Thymus (tissue), 11 donors: ENCODE measurements at regions not wholly inside any gene's neighbourhood (a gene's known extent, or its start where the extent isn't known, plus 50 kb on each side); places are given as distances from the start of the nearest gene placed in this dataset.

Experiments
- DNase-seq, 9 donors: peaks; one replicate each; pipeline ENCODE4 v3.0.0-alpha.2; 2013; ENCODE audit warnings: low spot score in 9 of 9, low read depth in 6 of 9, missing footprints in 1 of 9
- H3K27ac ChIP-seq, 2 donors: one replicate each; pipeline ENCODE4 v1.5.1; 2013; ENCODE audit warnings: control low read depth in 1 of 2, low read depth in 1 of 2, low read length in 1 of 2, mild to moderate bottlenecking in 1 of 2, moderate library complexity in 1 of 2
- H3K27me3 ChIP-seq, 2 donors: one replicate each; pipeline ENCODE4 v1.5.1; 2013; ENCODE audit warnings: low read length in 1 of 2; ENCODE audit not compliant: control insufficient read depth in 2 of 2, insufficient read depth in 1 of 2
- H3K36me3 ChIP-seq, 2 donors: one replicate each; pipeline ENCODE4 v1.5.1; 2013; ENCODE audit warnings: low read length in 1 of 2, mild to moderate bottlenecking in 1 of 2, moderate library complexity in 1 of 2; ENCODE audit not compliant: control insufficient read depth in 2 of 2, insufficient read depth in 2 of 2
- H3K4me1 ChIP-seq, 2 donors: one replicate each; pipeline ENCODE4 v1.5.1; 2013; ENCODE audit warnings: low read length in 2 of 2; ENCODE audit not compliant: control insufficient read depth in 2 of 2, insufficient read depth in 2 of 2
- H3K4me3 ChIP-seq, 2 donors: one replicate each; pipeline ENCODE4 v1.5.1; 2013; ENCODE audit warnings: low read length in 2 of 2, control low read depth in 1 of 2, mild to moderate bottlenecking in 1 of 2
- H3K9me3 ChIP-seq, 2 donors: one replicate each; pipeline ENCODE4 v1.5.1; 2013; ENCODE audit warnings: low read length in 1 of 2, mild to moderate bottlenecking in 1 of 2; ENCODE audit not compliant: control insufficient read depth in 2 of 2, insufficient read depth in 1 of 2
- WGBS: extraction: QIAGEN DNeasy Blood & Tissue Kit; methylation state at CpG from one replicate; pipeline ENCODE4 v1.1.7; 2013; 5-methylcytosine and 5-hydroxymethylcytosine counted together
- donor health status: healthy.

GRCh38 chr4:14059006-14059405 lies 431.5 kb upstream of the BOD1L1 start:
- Histone ChIP-seq H3K27me3 (no peaks in the 10 kb centered on the region), H3K4me1 (no peaks in the 10 kb centered on the region), H3K27ac (no peak overlapping the region), H3K4me3 (no peak overlapping the region), H3K36me3 (no peaks in the 10 kb centered on the region), H3K9me3 (no peaks in the 10 kb centered on the region)
- DNase-seq, result no peak
- 72% methylated on average over 4 of the region's 4 CpGs for WGBS

DNA sequence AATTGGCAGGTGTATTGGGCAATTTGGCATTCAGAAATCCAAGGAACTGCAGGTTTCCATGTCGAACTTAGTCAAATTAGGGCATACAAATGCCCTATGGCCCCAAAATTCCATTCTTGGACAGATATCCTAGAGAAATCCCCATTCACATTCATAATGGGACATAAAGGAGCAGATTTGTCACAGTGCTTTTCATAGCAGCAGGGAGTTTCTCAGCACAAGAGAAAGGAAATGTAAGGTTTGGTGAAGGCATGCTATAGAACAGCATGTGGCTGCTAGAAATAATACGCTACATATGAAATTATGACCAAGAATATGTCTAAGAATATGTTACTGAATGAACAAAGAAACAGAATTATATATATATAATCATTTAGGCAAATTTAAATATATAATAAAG lies 437.5 kb upstream of the BOD1L1 start:
- WGBS, result 96% methylated on average over 2 of the region's 2 CpGs
- H3K4me3 ChIP-seq, result no peak overlapping the region
- no peaks in the 10 kb centered on the region for H3K36me3 ChIP-seq
- no peak overlapping the region for H3K27ac ChIP-seq
- no peaks in the 10 kb centered on the region for H3K27me3 ChIP-seq
- H3K9me3 ChIP-seq, result no peaks in the 10 kb centered on the region
- no peaks in the 10 kb centered on the region for H3K4me1 ChIP-seq
- no peak for DNase-seq

DNA sequence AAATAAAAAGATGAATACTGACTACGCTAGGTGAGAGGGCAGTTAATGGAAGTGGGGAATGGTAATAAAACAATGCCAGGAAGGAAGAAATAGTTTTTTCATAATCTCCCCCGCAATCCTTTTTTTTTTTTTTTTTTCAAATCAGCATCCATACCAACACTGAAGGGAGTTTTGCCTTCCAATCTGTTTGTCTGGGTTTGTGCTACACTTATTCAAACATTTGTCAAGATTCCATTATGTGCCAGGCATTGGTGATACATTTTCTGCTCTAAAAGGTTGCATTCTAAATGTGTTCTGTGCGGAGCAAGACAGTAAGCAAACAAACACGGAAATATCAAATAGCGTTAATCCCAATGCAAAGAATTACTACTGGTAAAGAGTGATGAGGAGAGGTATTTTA lies 437.9 kb upstream of the BOD1L1 start:
- Histone ChIP-seq H3K9me3 (no peaks in the 10 kb centered on the region), H3K27ac (no peak overlapping the region), H3K4me1 (no peaks in the 10 kb centered on the region), H3K27me3 (no peaks in the 10 kb centered on the region), H3K4me3 (no peak overlapping the region), H3K36me3 (no peaks in the 10 kb centered on the region)
- DNase-seq, result no peak
- 96% methylated on average over 5 of the region's 5 CpGs for WGBS

DNA sequence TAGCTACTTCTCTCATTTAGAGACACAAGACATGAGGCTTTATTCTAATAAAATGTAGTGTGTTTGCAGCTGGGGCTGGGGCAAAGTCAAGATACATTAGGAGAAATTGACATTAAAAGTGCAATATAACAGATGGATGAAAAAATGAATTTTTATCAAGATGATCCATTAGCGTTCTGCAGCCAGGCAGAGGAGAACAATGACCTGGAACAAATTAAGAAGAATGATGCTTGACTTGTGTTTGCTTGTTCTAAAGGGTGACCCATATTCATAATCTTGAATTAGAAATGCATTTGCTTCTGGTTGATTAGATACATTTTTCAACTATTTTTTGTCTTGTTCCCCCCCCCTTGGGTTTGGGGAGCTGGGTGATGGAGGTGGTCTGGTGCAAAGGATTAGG lies 439.5 kb upstream of the BOD1L1 start:
- Histone ChIP-seq H3K27me3 (no peaks in the 10 kb centered on the region), H3K36me3 (no peaks in the 10 kb centered on the region), H3K9me3 (no peaks in the 10 kb centered on the region), H3K27ac (no peak overlapping the region), H3K4me3 (no peak overlapping the region), H3K4me1 (no peaks in the 10 kb centered on the region)
- DNase-seq, result no peak
- 95% methylated on average over 1 of the region's 1 CpG for WGBS

DNA sequence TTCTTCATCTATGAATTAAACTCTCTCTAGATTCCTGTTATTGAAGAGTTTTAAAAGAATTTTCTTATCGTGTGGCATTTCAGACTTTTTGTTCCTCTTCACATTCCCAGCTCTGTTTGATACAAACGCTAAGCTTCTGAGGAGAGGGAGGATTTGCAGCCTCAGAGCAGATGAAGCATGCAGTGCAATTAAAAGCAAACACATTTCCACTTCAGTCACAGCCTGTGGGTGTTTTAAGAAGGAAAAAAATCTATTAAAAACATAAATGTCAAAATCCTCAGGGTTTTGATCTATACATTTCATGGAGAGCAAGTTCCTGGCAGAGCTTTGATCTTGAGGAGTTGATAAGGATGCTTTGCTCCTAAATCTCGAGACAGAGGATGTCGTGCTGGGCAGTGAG lies 442.4 kb upstream of the BOD1L1 start:
- no peak for DNase-seq

GRCh38 chr4:14070289-14070880 lies 442.9 kb upstream of the BOD1L1 start:
- no peak overlapping the region for H3K27ac ChIP-seq
- H3K9me3 ChIP-seq, result no peaks in the 10 kb centered on the region
- H3K4me3 ChIP-seq, result no peak overlapping the region
- no peaks in the 10 kb centered on the region for H3K36me3 ChIP-seq
- DNase-seq, result no peak
- H3K27me3 ChIP-seq, result no peaks in the 10 kb centered on the region
- no peaks in the 10 kb centered on the region for H3K4me1 ChIP-seq
- 90% methylated on average over 5 of the region's 5 CpGs for WGBS

More for the DNA sequence above, 442.4 kb upstream of the BOD1L1 start:
- WGBS, result 88% methylated on average over 4 of the region's 4 CpGs
- H3K4me3 ChIP-seq, result no peak overlapping the region
- H3K4me1 ChIP-seq, result no peaks in the 10 kb centered on the region
- no peaks in the 10 kb centered on the region for H3K9me3 ChIP-seq
- H3K36me3 ChIP-seq, result no peaks in the 10 kb centered on the region
- no peak overlapping the region for H3K27ac ChIP-seq
- no peaks in the 10 kb centered on the region for H3K27me3 ChIP-seq

DNA sequence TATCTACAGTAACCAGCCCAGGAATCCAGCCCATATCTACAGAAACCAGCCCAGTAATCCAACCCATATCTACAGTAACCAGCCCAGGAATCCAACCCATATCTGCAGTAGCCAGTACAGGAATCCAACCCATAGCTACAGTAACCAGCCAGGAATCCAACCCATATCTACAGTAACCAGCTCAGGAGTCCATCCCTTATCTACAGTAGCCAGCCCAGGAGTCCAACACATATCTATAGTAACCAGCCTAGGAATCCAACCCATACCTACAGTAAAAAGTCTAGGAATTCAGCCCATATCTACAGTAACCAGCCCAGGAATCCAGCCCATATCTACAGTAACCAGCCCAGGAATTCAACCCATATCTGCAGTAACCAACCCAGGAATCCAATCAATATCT lies 445.0 kb upstream of the BOD1L1 start:
- no peaks in the 10 kb centered on the region for H3K27me3 ChIP-seq
- no peak overlapping the region for H3K4me3 ChIP-seq
- DNase-seq, result no peak
- no peaks in the 10 kb centered on the region for H3K36me3 ChIP-seq
- no peaks in the 10 kb centered on the region for H3K9me3 ChIP-seq
- no peak overlapping the region for H3K27ac ChIP-seq
- no peaks in the 10 kb centered on the region for H3K4me1 ChIP-seq

GRCh38 chr4:14076776-14077175 lies 449.3 kb upstream of the BOD1L1 start:
- no peak overlapping the region for H3K27ac ChIP-seq
- no peak for DNase-seq
- H3K9me3 ChIP-seq, result no peaks in the 10 kb centered on the region
- H3K27me3 ChIP-seq, result no peaks in the 10 kb centered on the region
- WGBS, result 83% methylated on average over 3 of the region's 3 CpGs
- no peak overlapping the region for H3K4me3 ChIP-seq
- H3K36me3 ChIP-seq, result no peaks in the 10 kb centered on the region
- H3K4me1 ChIP-seq, result no peaks in the 10 kb centered on the region

- no peaks in the 10 kb centered on the region for H3K4me1 ChIP-seq
- H3K9me3 ChIP-seq, result no peaks in the 10 kb centered on the region
- H3K4me3 ChIP-seq, result no peak overlapping the region
- no peaks in the 10 kb centered on the region for H3K36me3 ChIP-seq
- H3K27ac ChIP-seq, result no peak overlapping the region
- H3K27me3 ChIP-seq, result no peaks in the 10 kb centered on the region
- no peak for DNase-seq
- WGBS, result 98% methylated on average over 3 of the region's 3 CpGs
These were observed 450.8 kb upstream of the BOD1L1 start for GRCh38 chr4:14078326-14078725.

DNA sequence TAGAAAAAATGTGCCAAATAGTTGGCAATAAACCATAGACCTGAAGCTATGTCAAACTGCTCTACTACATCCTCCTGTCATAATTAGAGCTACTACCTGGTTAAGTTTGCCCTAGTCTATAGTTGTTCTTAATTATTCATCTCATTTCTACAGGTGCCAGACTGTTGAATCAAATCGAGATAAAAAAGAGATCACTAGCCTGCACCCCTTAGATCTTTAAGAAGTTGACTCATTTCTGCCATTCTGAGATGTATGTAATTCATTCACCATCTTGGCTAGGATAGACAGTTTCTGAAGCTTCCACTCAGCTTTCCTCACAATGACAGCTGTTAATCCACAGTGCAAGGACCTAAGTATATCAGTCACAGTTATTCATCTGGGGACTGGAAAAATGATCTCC lies 452.1 kb upstream of the BOD1L1 start:
- WGBS, result 91% methylated on average over 1 of the region's 1 CpG
- Histone ChIP-seq H3K36me3 (no peaks in the 10 kb centered on the region), H3K27ac (no peak overlapping the region)

More for the DNA sequence above, 452.1 kb upstream of the BOD1L1 start:
- no peaks in the 10 kb centered on the region for H3K4me1 ChIP-seq
- H3K27me3 ChIP-seq, result no peaks in the 10 kb centered on the region
- no peaks in the 10 kb centered on the region for H3K9me3 ChIP-seq
- DNase-seq, result no peak
- H3K4me3 ChIP-seq, result no peak overlapping the region
